HG03575 (cell line): ENCODE measurements at regions not wholly inside any gene's neighbourhood (a gene's known extent, or its start where the extent isn't known, plus 50 kb on each side); places are given as distances from the start of the nearest gene placed in this dataset.
"Not testable (repeated sequence)": the region's sequence is repeated elsewhere in the genome, so short reads cannot be mapped to it uniquely, and the experiment has no call there.

Source experiments
- ATAC-seq: cut with Tn5 transposase; IDR thresholded peaks from one replicate; pipeline ENCODE4 v1.9.1; 2021; ENCODE audit not compliant: unreplicated experiment, insufficient number of reproducible peaks, low FRiP score; ENCODE audit errors: extremely low read depth

DNA sequence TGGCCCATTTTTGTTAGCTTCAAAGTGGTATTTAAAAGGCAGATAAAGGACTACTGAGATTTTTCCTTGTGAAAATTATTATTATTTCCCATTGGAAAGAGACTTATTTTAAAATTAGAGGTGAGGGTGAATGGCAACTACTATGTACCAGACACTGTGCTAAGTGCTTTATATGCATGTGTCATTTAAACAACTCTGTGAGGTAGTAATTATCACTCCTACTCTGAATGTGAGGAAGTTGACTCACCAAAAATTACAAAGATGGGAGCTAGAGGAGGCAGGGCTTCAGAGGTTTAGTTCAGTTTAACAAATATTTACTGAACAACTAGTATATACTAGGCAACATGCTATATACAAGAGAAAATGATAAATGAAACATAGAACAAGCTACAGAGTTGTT, 78.2 kb downstream of the MSL3 start:
- no peak for ATAC-seq

- no peak for ATAC-seq
Observed at GRCh38 chrX:11837437-11837836, 79.4 kb downstream of the MSL3 start.

- no peak for ATAC-seq
Observed at GRCh38 chrX:11864171-11864570, 106.1 kb downstream of the MSL3 start.

DNA sequence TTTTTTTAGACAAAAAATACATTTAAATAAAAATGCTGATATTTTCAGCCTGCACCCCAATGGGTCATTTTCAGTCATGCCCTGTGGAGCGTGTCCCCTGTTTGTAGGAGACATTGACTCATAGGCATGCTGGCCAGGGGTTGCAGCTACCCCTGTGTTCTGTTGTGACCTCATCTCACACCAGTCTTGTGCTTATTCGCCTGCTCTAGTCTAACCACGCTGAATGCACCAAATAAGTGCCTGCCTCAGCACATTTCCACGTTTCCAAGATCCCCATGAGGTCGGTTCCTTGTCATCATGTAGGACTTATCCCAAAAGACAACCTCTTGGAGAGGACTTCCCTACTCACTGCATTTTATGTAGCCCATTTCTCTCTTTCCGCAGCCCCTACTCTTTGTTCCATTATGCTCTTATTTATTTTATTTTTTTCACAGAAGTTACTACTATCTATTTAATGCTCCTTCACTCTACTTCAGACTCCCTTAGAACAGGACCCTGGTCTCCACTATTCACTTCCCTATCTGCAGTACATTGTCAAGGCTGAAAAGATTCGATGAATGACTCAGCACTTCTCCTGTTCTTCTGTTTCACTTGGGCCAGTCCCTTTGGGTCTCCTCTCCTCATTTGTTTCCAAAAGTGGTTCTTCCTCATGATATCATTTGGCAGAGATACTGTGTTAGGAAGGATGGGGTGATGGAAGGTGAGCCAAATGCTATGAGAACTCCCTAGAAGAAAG, 109.7 kb downstream of the MSL3 start:
- ATAC-seq, result no peak

- ATAC-seq, result no peak
Observed at GRCh38 chrX:11870789-11871188, 112.8 kb downstream of the MSL3 start.

GRCh38 chrX:11881485-11882170, 123.6 kb downstream of the MSL3 start:
- no peak for ATAC-seq

GRCh38 chrX:11886745-11887144, 128.7 kb downstream of the MSL3 start:
- ATAC-seq, result no peak

DNA sequence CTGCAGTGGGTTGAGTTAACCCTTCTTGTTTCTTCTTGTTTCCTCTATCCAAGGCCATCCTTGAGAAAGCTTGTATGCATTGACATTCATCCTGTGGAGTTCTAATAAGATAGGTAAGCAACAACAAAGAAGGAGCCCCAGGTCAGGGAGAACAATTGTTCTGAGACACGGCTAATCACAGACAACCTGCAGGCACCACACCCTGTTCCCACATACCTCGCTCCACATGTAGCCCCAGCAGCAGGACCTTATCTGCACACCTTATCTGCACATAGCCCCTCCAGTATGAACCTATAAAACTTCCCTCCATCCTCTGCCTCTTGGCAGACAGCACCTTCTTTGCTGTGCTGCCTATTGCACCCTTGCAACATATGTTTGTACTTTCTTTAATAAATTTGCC, 129.1 kb downstream of the MSL3 start:
- no peak for ATAC-seq

- ATAC-seq, result no peak
Observed at GRCh38 chrX:11888421-11888820, 130.4 kb downstream of the MSL3 start.

DNA sequence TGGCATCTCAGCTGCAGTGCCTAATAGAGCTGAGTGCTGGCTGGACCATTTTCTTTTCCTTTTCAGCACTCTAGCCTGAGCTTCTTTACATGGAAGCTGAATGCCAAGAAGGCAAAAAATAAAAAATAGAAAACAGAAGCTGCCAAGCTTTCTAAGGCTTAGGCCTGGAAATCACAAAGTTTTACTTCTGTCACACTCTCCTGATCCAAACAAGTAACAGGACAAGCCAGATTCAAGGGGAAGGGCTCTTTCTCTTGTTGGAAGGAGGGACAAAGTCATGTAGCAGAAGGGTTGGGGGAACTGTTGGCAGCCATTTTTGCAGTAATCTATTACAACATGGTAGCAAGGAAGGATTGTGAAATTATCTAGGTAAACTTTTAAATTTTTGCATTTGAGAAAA, 131.8 kb downstream of the MSL3 start:
- no peak for ATAC-seq

DNA sequence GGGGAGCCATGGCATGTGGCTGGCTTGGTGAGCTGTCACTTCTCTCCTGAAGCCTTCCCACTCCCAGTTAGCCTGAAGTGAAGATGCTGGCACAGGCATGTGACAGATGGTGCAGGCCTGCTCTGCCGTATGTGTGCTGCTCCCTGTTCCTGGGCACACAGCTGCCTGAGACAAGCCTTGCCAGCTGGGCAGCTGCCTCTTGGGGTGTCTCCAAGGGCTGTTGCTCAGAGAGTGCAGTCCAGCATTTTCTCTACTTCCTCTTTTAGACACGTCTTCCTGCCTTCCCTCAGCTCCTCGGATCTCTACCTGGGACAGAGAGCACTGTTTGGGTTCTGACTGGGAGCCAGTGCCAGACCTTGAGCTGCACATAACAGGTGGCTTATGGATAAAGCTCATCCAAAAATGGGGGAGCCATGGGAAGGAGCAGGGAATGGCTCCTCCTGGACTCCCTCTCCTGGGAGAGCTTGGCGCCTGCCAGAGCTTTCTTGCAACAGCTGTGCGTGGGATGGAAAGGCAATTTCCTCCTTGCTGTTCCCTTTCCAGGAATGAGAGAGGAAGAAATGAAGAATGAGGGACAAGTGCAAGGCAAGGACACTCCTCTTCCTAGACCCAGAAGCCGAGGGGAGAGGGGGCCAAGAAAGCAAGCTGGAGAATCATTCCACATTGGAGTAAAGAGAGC, 132.9 kb downstream of the MSL3 start:
- ATAC-seq, result no peak

DNA sequence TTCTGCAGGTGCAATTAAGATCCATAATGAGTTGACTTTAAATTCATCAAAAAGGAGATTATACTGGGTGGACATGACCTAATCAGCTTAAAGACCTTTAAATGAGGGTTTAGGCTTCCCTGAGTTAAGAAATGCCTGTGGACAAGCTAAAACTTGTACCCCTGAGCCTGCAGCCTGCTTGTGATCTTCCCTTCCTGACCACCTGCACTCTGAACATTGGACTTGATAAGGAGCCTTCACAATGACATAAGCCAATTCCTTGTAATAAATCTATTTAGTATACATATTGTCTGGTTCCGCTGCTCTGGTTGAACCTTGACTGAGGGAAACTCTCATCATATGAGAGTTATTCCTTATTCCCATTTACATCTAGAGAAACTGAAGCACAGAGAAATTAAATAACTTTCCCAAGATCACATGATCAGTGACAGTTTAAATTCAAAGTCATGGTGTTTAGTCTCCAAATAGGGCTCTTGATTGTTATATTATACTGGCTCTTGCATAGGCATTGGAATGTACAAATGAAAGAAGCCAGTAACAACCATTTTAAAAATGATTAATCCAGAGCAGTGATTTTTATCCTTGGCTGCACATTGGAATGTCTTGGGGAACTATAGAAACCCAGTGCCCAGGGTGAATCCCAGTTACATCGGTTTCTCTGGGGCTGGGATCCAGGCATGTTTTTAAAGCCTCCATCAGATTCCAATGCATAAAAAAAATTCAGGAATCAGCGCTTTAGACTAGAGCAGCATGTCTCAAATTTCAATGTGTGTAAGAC, 136.1 kb downstream of the MSL3 start:
- no peak for ATAC-seq

GRCh38 chrX:11899091-11899490, 141.1 kb downstream of the MSL3 start:
- ATAC-seq, result no peak

GRCh38 chrX:11905933-11906332, 147.9 kb downstream of the MSL3 start:
- not testable (repeated sequence) for ATAC-seq

DNA sequence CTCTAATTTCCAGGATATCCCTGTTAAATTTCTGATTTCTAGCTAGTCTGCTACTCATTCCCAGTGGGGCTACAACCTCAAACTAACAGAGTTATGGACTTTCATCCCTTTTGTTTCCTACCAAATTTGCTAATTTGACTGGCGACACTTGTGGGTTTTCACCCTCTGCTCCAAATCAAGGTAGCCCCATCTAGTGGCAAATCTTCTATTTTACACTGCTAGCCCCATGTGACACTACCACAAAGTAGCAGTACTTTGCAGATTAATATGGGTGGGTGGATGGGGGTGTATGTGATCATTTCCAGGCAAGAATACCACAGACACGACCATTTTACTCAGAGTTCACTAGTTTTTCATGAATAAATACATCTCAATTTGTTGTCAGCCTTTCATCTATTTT, 150.3 kb downstream of the MSL3 start:
- ATAC-seq, result peak; percentile 66

DNA sequence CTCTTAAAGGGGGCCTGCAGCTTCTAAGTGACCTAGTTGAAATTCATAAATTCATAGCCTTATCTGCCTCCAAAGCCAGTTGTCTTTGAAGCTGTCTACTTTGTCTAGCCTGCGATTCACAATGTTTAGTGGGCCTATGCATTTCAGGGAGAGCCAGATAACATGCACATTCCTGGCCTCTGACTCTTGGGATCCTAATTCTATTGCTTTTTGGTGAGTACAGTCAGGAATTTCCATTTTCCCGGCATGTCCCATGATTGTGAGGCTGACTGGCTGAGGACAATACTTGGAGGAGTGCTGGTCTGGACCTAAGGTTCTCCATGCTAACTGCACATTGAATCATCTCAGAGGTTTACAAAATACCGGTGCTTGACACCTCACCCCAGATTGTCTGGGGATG, 155.0 kb downstream of the MSL3 start:
- no peak for ATAC-seq

GRCh38 chrX:11929476-11929875, 171.4 kb downstream of the MSL3 start:
- no peak for ATAC-seq

- ATAC-seq, result no peak
Observed at GRCh38 chrX:11932423-11932822, 174.4 kb downstream of the MSL3 start.

- no peak for ATAC-seq
Observed at GRCh38 chrX:11934089-11934488, 176.1 kb downstream of the MSL3 start.
